ENCODE measurements at regions not wholly inside any gene's neighbourhood (a gene's known extent, or its start where the extent isn't known, plus 50 kb on each side); places are given as distances from the start of the nearest gene placed in this dataset.
A peak's percentile ranks its signal among the peaks of the same experiment; 100 is the strongest.
"Not testable (repeated sequence)": the region's sequence is repeated elsewhere in the genome, so short reads cannot be mapped to it uniquely, and the experiment has no call there.

DNA sequence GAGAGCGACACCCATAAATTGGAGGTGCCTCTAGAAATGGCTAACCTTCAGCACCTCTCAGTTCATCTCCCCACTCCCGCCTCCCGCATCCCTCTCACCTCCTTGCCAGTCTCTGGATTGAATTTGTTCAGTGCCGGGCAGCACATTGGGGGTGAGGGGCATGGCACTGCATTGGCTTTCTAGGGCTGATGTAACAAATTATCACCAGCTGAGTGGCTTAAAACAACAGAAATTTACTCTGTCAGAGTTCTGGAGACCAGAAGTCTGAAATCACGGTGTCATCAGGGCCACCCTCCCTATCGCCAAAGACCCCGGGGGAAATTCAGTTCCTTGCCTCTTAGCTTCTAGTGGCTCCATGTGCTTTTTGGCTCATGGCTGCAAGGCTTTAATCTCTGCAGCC, 105.1 kb upstream of the RBPJ start:
- DNase-seq = no peak

DNA sequence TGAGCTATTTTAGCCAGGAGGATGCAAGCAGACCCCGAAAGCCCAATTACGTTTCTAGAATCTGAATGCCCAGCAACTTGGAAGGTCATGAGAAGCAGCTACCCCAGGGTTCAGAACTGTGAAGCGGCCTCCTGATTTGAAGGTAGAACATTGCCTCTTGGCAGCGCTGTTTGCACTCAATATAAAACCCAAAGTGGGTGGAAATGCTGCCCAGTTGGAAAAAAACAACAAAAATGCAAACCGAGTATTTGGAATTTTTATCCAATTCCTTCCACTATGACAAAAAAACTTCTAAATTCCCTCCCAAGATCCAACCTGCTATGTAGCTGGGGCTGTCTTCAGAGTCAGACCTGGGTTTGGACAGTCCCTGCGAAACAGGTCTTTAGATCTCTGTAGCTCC, 103.3 kb upstream of the RBPJ start:
- DNase-seq = peak in 1 of 14 donors; percentile 26

DNA sequence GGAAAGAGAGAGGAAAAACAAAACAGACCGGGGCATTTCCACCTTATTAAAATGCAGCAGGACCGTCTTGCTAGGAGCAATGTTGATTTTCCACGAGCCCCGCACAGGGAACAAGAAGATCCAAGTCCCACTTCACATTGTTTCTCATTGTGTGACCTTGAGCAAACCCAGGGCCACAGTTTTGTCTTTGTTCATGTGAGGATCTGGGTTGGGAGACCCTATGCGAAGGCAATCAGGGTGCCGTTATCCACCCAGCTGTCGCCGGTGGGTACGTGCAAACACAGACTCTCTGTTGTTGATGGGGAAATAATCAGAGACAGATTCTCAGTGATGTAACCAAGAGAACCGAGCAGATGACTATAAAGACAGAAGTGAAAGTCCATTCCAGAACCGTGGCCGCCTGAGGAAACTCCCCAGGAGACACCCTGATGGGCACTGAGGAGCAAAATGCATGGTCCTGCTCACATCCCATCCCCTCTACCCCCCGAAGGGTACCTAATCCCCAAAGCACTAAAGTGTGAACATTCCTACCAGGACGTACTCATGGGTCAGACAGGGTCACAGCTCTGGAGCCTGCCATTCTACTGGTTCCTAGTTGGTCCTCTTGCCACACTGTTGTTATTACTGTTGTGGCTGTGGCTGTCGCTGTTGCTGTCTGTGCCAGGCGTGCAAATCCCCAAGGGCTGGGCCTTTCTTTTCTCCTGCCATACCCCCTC, 102.7 kb upstream of the RBPJ start:
- DNase-seq = peak in 10 of 14 donors; percentile 24 to 74 (median 54)

DNA sequence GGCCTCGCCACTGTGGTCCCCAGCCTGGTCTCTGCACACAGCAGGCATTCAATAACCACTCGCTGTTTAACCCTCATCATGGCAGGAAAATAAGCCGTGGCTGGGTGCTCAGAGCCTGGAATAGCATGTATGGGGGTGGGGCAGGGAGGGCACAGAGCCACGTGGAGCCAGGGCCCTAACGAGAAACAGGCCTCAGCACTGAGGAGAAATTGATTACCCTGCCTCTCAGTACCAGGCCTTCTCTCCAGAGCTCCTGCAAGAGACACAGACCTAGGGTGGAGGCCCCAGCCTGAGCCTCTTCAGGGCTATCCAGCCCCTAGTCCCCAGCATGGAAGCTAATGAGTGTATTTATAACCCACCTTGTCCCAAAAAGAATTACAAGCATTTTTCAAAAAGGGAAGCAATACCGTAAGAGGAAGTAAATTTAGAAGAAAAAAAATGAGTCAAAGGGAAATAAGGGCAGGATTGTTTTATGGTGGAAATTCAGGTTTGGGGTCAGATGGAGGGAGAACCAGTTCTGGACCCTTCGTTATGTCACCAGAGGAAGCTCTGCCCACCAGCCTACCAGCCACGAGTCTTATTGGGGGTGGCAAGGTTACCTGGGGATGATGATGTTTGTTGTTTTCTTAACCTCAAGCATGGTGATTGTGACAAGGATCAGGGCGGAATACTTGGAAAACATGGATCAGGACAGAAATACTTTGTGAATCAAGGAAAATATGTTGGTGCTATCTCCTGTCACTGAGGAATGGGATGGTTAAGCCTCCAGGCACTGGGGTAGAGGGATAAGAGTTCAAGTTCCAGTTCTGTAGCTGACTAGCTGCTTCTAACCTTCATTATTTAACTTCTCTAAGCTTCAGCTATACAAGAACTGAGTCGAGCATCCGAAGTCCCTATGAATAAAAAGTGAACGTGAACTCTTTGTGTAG, 101.9 kb upstream of the RBPJ start:
- DNase-seq = peak in 3 of 14 donors; percentile 40 to 53 (median 43)

DNA sequence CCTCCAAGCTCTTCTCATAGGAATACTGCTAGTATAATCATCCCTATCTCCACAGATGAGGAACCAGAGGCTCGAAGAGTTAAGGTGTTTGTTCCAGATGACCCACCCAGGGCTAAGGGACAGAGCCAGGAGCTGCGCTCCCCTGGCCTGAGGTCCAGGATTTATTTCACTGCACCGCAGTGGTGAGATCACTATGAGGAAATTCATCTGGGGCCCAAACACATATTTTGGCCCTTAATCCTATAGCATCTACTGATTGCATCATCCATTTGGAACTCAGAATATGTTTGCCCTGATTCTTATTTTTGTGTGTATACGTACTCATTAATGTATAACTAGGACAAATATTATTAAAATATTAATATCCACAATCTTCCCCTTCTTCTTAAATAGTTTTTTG, 100.1 kb upstream of the RBPJ start:
- DNase-seq = no peak

DNA sequence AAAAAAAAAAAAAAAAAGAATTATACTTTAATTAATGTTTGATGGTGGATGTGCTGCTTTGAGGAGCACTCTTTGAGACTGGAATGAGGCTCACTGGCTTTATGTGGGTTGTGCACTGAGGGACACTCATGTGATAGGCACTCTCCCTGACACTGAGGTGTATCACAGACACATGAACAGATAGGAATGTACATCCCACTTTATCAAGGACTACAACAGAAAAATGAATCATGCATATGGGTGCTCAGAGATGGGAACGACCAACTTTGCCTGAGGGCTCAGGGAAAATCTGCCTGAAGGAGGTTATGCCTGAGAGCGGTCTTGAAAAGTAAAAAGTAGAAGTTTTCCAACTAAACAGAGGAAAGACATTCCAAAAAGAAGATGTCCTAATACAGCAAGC, 97.7 kb upstream of the RBPJ start:
- no peak for DNase-seq

DNA sequence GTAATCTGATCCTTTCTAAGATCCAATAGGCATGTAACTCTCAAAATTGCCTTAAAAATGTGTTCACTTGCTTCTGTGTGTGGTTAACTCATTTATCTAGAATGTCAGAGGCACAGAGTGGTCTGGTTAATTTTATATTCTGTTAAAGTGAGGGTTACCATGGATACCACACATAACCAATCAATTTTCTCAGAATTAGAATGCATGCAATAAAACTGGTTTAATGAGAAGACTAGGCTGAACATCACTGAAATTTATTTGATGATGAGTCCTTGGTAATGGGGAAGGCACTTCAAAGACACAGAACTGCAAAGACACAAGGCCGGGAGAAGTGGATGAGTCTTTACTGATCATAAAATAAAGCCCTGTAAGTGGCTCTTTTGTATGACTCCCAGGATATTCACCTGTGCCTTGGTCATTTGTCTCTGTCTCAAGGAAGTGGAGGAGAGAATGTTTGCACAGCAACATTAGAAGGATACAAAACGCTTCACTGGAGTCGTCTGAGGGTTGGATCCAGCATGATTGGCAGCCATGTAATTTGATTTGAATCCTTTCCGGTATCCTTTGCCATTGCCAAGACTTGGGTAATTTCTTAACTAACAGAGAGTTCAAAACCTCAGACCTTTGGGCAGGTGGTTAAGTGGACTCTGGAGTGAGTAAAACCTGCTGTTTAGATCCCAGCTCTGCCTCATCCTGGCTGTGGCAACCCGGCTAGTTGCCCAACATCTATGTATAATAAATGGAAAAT, 94.0 kb upstream of the RBPJ start:
- no peak for DNase-seq

DNA sequence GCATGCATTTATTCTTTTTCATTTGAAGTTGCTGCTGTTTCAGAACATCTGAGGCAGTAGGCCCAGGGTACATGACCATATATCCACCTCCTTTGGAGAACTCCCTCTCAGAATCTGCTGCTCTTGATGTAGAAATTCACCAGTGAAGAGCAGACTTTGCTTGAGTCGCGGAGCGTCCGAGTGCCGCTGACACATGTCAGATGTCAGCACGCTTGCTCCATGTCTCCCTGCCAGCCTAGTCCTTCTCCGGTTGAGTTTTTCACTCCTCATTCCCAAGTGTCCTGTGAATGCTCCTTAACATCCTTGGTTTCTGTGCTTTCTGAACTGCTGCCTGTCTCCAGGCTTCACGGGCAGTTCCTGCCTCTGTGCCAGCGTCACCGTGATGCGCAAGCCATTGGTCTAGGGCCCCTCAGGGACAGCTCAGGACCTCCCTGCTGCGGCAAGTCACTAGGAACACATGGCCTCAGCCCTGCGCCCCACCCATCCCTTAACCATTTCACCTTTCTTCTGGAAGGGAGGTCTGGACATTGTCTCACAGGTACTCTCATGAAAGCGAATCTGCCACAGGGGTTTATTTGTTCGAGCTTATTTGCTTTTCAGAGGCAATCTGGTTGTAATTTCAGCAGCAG, 93.1 kb upstream of the RBPJ start:
- DNase-seq = no peak

DNA sequence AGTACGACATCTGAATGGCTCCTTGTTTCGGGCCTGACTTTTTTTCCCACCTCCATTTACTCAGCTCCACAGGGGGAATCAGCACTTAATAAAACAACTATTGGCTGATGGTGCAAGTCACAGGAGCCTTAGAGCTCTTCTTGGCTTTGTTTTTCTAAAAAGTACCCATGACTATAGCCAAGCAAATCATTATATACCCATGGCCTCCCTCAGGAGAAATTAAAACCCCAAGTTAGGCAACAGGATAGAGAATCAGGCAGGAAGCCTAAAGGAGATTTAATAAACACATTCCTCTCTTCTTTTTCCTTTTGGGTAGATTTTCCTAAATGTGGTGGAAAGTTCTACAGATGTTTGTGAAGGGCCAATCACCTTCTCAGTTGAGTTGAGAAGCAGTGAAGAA, 91.9 kb upstream of the RBPJ start:
- DNase-seq = no peak

DNA sequence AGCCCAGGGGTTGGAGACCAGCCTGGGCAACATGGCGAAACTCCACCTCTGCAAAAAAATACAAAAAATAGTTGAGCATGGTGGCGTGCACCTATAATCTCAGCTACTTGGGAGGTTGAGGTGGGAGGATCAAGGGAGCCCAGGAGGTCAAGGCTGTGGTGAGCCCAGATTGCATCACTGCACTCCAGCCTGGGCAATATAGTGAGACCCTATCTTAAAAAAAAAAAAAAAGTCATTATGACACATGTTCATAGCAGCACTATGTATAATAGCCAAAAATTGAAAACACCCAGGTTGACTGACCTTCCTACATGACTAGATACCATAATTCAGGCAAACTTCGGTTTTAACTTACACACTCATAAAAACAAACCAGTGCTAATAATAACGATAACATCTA, 90.8 kb upstream of the RBPJ start:
- DNase-seq = no peak

DNA sequence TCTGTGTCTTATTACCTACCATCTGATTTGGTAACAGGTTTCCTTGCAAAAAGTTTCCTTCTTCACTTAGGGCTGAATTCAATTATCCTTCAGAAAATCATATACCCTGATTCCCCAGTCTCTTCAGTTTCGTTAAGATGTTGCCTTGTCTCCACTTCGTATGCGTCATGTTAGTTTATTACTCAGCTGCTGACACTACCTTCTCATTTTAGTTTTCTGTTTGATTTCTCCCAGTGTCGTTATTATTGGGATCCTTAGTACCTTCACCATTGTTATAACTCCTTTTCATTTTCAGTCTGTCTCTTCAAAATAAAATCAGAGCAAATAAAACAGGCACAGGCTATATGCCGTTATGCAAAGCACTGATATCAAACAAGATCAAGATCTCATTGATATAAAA, 87.5 kb upstream of the RBPJ start:
- no peak for DNase-seq

DNA sequence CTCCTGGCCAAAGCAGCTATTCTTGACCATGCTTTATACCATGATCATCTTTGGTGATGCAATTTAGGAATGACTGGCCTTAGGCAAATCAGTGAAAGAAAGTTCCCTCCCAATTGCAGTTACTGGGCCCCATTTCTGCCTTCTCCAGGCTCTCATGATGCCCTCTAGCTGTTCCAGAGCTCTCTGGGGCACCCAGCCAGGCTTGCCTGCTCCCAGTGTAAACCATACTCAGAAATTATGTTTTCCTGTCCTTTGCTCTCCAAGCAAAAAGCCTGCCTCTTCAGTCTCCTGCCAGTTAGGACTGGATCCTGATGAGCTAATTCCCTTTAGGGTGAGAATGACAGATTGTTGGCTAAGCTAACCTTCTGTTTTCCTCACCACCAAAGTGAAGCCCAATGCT, 85.3 kb upstream of the RBPJ start:
- DNase-seq = no peak

DNA sequence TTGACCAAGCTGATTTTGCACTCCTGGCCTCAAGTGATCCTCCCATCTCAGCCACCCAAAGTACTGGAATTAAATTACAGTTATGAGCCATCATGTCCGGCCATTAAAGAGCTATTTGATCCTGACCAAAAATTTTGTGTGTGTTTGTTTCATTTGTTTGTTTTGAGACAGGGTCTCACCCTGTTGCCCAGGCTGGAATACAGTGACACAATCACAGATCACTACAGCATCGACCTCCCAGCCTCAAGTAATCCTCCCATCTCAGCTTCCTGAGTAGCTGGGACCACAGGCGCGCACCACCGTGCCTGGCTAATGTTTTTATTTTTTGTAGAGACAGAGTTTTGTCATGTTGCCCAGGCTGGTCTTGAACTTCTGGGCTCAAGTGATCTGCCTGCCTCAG, 82.9 kb upstream of the RBPJ start:
- DNase-seq = no peak

DNA sequence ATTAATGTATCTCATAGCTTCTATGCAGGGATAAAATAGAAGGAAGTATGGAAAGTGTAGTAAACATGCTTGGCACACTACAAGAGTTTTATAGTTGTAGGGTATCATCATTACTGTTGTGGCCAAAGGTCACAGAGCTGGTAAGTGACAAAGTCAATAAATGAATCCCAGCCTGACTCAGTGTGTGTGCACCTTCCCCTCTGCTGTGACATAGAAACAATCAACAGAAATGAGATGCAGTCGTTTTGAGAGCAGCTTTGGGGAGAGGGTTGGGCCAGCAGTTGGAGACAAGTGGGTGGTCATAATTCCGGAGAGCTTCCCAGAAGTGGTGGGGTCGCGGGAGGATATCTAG, 82.4 kb upstream of the RBPJ start:
- no peak for DNase-seq

DNA sequence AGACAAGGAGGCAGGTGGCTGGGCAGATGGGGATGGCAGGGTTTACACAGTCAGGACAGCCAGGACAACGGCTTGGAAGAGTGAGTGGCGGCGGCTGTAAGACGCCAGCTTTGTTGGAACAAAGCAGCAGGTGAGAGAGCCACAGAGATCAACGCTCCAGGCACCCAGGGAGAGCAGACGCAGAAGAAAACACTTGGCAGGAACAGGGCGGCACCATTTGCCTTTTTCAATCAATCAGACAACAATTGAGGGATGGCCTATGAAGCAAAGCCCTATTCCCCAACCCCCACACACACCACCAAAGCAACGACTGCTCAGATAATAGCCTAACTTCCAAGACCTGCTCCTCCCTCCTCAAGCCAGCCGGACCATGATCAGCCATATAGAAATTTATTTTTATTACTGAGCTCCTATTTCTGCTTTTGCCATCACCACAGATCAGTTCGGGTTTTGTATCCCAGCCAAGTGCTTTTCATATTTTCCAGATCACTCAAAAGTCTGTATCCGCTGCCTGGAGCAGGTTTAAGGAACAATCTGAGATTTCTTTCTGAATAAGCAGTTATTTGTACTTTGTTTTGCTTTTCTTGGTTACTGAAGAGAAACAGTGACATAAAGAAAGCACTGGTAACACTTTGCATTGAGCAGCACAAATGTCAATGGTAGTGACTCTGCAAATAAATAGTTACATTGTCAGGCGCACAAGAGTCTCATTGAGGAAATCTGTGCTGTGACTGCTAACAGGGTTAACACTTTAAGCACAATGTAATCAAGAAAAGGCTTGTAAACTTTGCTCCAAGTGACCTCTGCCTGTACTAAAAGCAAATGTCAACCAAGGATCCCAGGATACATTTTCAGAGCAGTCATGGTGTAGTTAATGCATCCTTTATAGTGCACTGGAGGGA, 81.8 kb upstream of the RBPJ start:
- peak in 12 of 14 donors; percentile 10 to 70 (median 44) for DNase-seq

DNA sequence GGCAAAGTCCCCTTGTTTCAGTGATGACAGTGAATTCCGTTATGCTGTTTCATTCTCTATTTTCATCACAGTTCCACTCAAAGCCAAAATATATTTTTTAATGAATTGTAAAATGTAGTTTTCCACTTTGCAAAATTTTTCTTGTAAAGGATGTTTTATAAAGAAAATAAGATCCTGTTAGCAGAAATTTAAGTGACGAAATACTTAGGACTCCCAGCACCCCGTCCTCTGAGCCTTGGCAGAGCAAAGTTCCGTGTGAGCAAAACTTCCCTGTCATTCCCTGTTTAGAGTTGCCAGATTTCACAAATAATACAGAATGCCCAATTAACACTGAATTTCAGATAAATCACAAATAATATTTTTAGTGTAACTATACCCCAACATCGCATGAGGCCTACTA, 81.0 kb upstream of the RBPJ start:
- DNase-seq = no peak

DNA sequence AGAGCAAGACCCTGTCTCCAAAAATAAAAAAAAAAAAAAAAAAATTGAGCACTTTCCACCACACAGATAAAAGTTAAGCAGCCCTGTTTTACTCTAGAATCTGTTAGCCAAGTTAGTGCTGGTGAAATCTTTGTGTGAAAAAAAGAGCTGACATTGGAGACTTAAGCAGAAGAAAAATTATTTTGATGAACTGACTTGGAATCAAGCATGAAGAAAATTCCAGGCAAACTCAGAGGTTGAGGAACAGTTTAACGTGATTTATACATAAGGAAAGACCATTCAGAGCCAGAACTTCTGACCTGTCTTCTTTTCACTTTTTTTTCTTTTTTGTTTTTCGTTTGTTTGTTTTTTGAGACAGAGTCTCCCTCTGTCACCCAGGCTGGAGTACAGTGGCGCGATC, 79.6 kb upstream of the RBPJ start:
- DNase-seq = no peak

DNA sequence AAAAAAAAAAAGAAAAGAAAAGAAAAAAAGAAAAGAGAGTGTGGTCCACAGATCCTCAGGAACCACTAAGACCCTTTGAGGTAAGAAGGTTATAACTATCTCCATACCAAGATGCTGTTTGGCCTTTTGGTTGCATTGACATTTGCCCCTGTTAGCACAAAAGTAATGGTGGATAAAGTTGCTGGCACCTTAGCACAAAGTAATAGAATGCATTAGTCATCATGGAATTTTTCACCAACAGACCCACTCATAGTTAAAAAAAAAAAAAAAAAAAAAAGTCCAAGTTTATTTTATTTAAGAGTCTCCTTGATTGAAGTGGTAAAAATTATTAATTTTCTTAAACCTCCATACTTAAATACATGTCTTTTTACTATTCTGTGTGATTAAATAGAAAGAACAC, 78.4 kb upstream of the RBPJ start:
- DNase-seq = no peak

DNA sequence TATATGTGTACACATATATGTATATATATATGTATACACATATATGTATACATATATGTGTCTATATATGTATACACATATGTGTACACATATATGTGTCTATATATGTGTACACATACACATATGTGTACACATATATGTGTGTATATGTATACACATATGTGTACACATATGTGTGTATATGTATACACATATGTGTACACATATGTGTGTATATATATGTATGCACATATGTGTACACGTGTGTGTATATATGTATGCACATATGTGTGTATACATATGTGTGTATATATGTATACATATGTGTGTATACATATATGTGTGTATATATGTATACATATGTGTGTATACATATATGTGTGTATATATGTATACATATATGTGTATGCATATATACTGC, 76.7 kb upstream of the RBPJ start:
- not testable (repeated sequence) for DNase-seq

DNA sequence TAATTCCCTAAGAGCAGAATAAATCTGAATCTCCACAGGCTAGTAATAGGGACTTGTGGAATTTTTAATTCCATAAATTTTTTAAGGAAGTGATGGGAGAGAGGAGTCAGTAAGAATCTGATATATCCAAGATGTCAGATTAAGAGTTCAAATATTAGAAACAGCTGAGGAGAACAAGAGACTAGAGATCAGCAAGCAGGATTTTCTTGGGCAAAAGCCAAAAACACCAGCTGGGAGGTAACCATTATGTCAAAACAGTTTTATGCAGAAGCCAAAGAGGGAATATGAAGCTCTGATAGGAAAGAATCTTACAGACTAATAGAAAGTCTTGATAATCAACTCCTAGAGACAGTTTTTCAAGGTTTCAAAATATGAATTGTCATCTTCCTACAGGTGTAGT, 72.2 kb upstream of the RBPJ start:
- no peak for DNase-seq

DNA sequence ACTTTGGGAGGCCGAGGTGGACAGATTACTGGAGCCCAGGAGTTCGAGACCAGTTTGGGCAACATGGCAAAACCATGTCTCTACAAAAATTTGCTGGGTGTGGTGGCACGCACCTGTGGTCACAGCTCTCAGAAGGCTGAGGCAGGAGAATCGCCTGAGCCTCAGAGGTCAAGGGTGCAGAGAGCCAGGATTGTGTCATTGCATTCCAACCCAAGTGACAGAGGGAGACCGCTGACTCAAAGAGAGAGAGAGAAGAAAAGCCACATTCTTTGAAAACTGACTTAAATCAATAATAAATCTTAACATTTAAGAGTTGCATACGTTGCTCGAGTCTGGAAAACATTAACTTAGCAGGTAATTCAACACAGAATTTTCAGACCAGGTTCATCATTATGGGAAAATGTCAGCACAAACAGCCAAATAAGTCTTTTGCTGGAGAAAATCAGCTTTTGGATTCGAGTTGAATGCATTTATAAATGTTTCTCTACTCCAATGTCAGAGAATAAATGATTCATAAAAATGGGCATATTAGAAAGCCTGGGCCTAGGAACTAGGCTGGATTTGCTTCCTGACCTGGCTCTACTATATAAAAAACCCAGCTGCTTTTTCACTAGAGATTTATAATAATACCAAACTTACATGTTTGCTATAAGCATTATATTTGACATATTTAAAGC, 68.3 kb upstream of the RBPJ start:
- DNase-seq = no peak

Measured in C1 segment of cervical spinal cord (tissue), 14 donors.